GM12874 (cell line): ENCODE measurements at regions not wholly inside any gene's neighbourhood (a gene's known extent, or its start where the extent isn't known, plus 50 kb on each side); places are given as distances from the start of the nearest gene placed in this dataset.

Experiments used
- CTCF ChIP-seq: IDR thresholded peaks from 2 replicates; pipeline ENCODE4 v1.5.1; 2011; ENCODE audit warnings: low read depth, mild to moderate bottlenecking, control low read depth, low read length, moderate library complexity; ENCODE audit not compliant: insufficient read depth

DNA sequence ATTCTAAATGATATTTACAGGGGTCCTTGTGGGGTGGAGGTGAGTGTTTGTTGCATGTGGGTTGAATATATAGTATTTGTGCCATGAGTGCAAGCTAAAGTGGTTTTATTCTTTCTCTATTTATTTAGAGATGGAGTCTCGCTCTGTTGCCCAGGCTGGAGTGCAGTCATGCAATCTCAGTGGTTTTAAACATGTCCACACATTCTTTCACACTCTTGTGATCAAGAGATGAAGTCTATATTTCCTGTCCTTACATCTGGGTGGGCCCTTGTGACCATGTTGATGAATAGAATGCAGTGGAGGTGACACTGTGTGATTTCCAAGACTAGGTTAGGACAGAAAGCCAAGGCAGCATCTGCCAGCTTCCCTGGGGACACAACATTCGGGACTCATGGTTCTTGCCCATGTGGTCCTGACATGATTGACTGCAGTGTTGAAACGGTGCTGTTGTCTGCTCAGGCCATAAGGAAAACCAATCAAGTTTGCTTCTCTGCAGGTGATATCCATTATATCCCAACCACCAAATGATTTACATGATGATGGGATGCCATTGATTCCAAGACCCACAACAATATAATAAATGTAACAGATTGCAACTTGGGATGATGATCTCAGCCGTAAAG lies 172.6 kb downstream of the SUDS3 start:
- TF ChIP-seq CTCF: no peak

DNA sequence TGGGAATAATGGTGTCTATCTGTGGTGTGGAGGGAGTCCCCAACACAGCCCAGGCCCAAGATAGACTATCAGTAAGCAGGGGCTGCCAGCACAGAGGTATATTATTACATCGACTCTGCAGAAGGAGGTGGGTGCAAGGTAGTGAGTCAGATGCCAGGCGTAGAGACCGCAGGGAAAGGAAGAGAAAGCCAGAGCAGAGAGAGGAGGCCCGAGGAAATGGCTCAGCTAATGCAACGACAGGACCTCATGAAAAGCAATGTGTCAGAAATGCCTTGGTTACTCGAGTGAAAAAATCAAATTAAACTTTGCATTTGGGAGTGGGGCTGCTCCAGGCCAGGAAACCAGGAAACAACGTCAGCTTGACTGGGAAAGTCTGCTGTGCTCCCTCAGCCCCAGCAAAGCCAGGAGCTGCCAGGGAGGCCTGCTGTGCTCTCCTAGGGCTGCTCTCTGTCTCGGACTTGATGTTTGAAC lies 173.2 kb downstream of the SUDS3 start:
- TF ChIP-seq CTCF: no peak

DNA sequence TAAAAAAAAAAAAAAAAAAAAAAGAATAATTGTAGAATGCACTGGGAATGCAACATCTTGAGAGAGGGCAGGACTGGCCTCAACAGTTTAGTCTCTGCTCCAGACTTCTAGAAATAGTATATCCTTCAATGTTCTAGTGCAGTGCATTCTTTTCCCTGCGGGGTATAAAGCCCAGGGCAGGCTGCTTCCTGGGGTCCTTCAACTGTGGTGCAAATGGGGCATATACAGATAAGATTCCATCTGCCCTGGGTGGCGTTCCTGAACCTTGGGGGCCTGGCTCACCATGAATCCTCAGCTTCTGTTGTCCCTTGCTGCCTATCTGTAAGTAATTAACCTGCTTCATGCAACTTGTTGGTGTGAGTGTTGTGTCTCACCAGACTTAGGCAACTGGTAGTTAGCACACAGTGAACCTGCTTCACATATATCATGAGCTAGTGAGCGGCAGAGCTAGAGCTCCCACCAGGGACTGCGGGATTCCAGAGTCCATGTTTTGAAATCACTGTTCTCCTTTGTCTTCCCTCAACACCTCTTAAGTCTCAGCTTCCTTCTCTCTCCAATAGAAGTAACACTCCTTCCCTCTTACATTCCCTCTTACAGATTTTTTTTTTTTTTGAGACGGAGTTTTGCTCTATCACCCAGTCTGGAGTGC lies 177.6 kb downstream of the SUDS3 start:
- no peak for TF ChIP-seq CTCF

GRCh38 chr12:118558941-118559340 lies 182.6 kb downstream of the SUDS3 start:
- TF ChIP-seq CTCF: no peak

- TF ChIP-seq CTCF: no peak
These were observed 184.4 kb downstream of the SUDS3 start for GRCh38 chr12:118560733-118561132.

GRCh38 chr12:118571730-118572129 lies 195.4 kb downstream of the SUDS3 start:
- no peak for TF ChIP-seq CTCF

DNA sequence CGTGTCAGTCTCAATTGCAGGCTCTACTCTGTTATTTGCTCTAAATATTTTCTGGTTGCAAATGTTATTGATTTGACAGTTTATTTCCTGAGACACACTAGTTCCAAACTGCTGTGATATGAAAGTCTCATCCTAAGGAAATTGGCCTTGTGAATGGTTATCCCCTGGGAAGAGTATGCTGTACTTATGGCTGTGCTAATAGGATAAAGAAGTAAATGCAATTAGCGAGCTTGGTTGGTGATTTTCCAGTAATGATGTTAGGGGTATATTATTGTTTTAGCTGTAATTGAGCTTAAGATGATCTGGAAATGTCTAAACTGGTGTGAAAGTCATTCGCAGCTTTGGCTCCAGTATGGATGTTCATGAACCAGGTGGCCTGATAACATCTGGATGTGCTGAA lies 197.9 kb downstream of the SUDS3 start:
- no peak for TF ChIP-seq CTCF
